ENCODE measurements at regions not wholly inside any gene's neighbourhood (a gene's known extent, or its start where the extent isn't known, plus 50 kb on each side); places are given as distances from the start of the nearest gene placed in this dataset.

DNA sequence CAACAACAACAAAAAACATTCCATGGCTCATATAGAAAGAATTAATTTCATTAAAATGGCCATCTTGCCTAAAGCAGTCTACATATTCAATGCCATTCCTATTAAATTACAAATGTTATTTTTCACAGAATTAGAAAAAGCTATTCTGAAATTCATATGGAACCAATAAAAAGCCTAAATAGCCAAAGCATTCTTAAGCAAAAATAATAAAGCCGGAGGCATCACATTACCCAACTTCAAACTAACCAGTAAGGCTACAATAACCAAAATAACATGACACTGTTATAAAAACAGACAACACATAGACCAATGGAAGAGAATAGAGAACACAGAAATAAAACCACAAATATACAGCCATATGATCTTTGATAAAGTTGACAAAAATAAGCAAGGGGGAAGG, 330.4 kb downstream of the KIF20B start:
- TF ChIP-seq, protein P1, sequence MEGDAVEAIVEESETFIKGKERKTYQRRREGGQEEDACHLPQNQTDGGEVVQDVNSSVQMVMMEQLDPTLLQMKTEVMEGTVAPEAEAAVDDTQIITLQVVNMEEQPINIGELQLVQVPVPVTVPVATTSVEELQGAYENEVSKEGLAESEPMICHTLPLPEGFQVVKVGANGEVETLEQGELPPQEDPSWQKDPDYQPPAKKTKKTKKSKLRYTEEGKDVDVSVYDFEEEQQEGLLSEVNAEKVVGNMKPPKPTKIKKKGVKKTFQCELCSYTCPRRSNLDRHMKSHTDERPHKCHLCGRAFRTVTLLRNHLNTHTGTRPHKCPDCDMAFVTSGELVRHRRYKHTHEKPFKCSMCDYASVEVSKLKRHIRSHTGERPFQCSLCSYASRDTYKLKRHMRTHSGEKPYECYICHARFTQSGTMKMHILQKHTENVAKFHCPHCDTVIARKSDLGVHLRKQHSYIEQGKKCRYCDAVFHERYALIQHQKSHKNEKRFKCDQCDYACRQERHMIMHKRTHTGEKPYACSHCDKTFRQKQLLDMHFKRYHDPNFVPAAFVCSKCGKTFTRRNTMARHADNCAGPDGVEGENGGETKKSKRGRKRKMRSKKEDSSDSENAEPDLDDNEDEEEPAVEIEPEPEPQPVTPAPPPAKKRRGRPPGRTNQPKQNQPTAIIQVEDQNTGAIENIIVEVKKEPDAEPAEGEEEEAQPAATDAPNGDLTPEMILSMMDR (IDR thresholded peaks at IDR 0.05): no peak
- no peak for TF ChIP-seq EP300 (IDR thresholded peaks at IDR 0.05)
